ENCODE measurements at regions not wholly inside any gene's neighbourhood (a gene's known extent, or its start where the extent isn't known, plus 50 kb on each side); places are given as distances from the start of the nearest gene placed in this dataset.

- 64 to 100% methylated on average over 1 to 3 of the region's 3 CpGs for WGBS, 2 donors (ENCODE audit: low coverage in 1 of 2)
- H3K9me3 ChIP-seq: no peaks in the 10 kb centered on the region
- in situ Hi-C loops (cut with MboI; ENCODE audit: low pct_ligation_motif_present in 1 of 4, low pct_unique_long_range_greater_than_20kb in 1 of 4, low sequenced_read_pairs in 3 of 4): no loop called here
- H3K27ac ChIP-seq: no peak overlapping the region
- H3K27me3 ChIP-seq: no peaks in the 10 kb centered on the region
- intact Hi-C loops (cut with DNase I; ENCODE audit: low total_unique reads): no loop called here
- no peak for TF ChIP-seq POLR2A (IDR thresholded peaks at IDR 0.05)
- TF ChIP-seq EP300 (IDR thresholded peaks at IDR 0.05; ENCODE audit: low read depth): no peak
- TF ChIP-seq CTCF (IDR thresholded peaks at IDR 0.05): no peak
- TF ChIP-seq POLR2AphosphoS5 (IDR thresholded peaks at IDR 0.05): no peak
- no peaks in the 10 kb centered on the region for H3K36me3 ChIP-seq
- DNase-seq: no peak
- H3K4me3 ChIP-seq: no peak overlapping the region
- H3K4me1 ChIP-seq: no peaks in the 10 kb centered on the region
Observed at GRCh38 chrX:94744786-94745185, 1070.8 kb downstream of the FAM133A start.

- intact Hi-C loops (cut with DNase I; ENCODE audit: low total_unique reads) (no loop called here), in situ Hi-C loops (cut with MboI; ENCODE audit: low pct_ligation_motif_present in 1 of 4, low pct_unique_long_range_greater_than_20kb in 1 of 4, low sequenced_read_pairs in 3 of 4) (no loop called here)
- H3K4me3 ChIP-seq: no peak overlapping the region
- DNase-seq: no peak
- H3K27me3 ChIP-seq: no peaks in the 10 kb centered on the region
- TF ChIP-seq POLR2A (IDR thresholded peaks at IDR 0.05) (no peak), EP300 (IDR thresholded peaks at IDR 0.05; ENCODE audit: low read depth) (no peak), POLR2AphosphoS5 (IDR thresholded peaks at IDR 0.05) (no peak), CTCF (IDR thresholded peaks at IDR 0.05) (no peak)
- H3K4me1 ChIP-seq: no peaks in the 10 kb centered on the region
- no peaks in the 10 kb centered on the region for H3K9me3 ChIP-seq
- no peaks in the 10 kb centered on the region for H3K36me3 ChIP-seq
- no peak overlapping the region for H3K27ac ChIP-seq
Observed at GRCh38 chrX:94751611-94752010, 1077.6 kb downstream of the FAM133A start.

- DNase-seq: no peak
- Histone ChIP-seq H3K4me3 (no peak overlapping the region), H3K4me1 (no peaks in the 10 kb centered on the region), H3K36me3 (no peaks in the 10 kb centered on the region), H3K27me3 (no peaks in the 10 kb centered on the region), H3K9me3 (no peaks in the 10 kb centered on the region), H3K27ac (no peak overlapping the region)
- in situ Hi-C loops (cut with MboI; ENCODE audit: low pct_ligation_motif_present in 1 of 4, low pct_unique_long_range_greater_than_20kb in 1 of 4, low sequenced_read_pairs in 3 of 4): no loop called here
- TF ChIP-seq CTCF (IDR thresholded peaks at IDR 0.05) (no peak), POLR2AphosphoS5 (IDR thresholded peaks at IDR 0.05) (no peak), EP300 (IDR thresholded peaks at IDR 0.05; ENCODE audit: low read depth) (no peak), POLR2A (IDR thresholded peaks at IDR 0.05) (no peak)
- 93% methylated on average over 3 of the region's 3 CpGs; no CpG with 5 or more reads in 1 of the 2 donors for WGBS, 2 donors (ENCODE audit: low coverage in 1 of 2)
- intact Hi-C loops (cut with DNase I; ENCODE audit: low total_unique reads): no loop called here
Observed at GRCh38 chrX:94752434-94753169, 1078.6 kb downstream of the FAM133A start.

GRCh38 chrX:94758130-94758529 is 1084.1 kb downstream of the FAM133A start:
- DNase-seq: no peak
- Histone ChIP-seq H3K36me3 (no peaks in the 10 kb centered on the region), H3K27me3 (no peaks in the 10 kb centered on the region), H3K27ac (no peak overlapping the region), H3K4me3 (no peak overlapping the region), H3K9me3 (no peaks in the 10 kb centered on the region), H3K4me1 (no peaks in the 10 kb centered on the region)
- WGBS, 2 donors (ENCODE audit: low coverage in 1 of 2): 27% methylated on average over 1 of the region's 1 CpG; no CpG with 5 or more reads in 1 of the 2 donors
- intact Hi-C loops (cut with DNase I; ENCODE audit: low total_unique reads): no loop called here
- in situ Hi-C loops (cut with MboI; ENCODE audit: low pct_ligation_motif_present in 1 of 4, low pct_unique_long_range_greater_than_20kb in 1 of 4, low sequenced_read_pairs in 3 of 4): no loop called here
- TF ChIP-seq EP300 (IDR thresholded peaks at IDR 0.05; ENCODE audit: low read depth): no peak
- no peak for TF ChIP-seq CTCF (IDR thresholded peaks at IDR 0.05)
- TF ChIP-seq POLR2A (IDR thresholded peaks at IDR 0.05): no peak
- TF ChIP-seq POLR2AphosphoS5 (IDR thresholded peaks at IDR 0.05): no peak
